ENCODE measurements at regions not wholly inside any gene's neighbourhood (a gene's known extent, or its start where the extent isn't known, plus 50 kb on each side); places are given as distances from the start of the nearest gene placed in this dataset.

DNA sequence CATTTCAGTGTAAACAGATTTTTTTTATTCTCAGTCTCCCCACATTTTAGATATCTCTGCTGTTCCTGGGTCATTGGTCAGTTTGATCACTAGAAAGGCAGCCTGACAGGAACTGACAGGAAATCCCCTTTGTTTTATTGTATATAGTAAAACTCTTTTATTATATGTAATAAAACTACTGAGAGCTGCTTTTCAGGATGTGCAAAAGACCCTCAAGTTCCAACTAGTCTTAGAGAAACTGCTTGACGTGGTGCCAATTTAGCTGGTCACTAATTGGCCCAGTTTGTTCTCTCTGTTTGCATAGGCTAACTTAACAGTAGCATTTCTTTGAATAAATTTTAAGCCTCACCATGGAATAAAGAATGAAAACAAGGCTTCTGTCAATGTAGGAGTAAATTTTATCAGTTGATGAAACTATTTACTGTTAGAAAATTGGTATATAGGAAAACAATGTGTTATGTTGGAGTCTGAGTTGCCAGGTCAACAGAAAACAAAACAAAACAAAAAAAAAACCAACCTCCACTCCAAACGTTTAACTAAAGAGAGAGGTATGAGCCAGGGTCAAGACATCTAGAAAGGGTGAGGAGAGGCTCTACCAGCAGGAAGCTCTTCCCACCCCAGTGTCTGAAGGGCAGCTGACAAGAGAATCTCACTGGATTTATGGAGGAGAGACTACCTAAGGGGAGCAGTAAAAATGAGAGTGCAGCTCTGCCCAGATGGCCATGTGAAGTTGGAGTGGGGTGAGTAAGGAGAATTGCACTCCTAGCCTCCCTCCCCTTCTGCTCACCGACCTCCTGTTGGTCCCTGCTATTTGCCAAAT, 184.6 kb downstream of the ST6GAL2 start:
- TF ChIP-seq CTCF (conservative IDR thresholded peaks at IDR 0.05; ENCODE audit: control insufficient read depth, insufficient read depth, low read depth, low read length): no peak

GRCh38 chr2:106703161-106703560, 182.8 kb downstream of the ST6GAL2 start:
- DNase-seq (ENCODE audit: low read depth): no peak
- no peak for TF ChIP-seq CTCF (conservative IDR thresholded peaks at IDR 0.05; ENCODE audit: control insufficient read depth, insufficient read depth, low read depth, low read length)

More for the DNA sequence above, 184.6 kb downstream of the ST6GAL2 start:
- no peak overlapping the region for H3K4me3 ChIP-seq (ENCODE audit: control insufficient read depth, low read depth, low read length)
- no peak for DNase-seq (ENCODE audit: low read depth)

DNA sequence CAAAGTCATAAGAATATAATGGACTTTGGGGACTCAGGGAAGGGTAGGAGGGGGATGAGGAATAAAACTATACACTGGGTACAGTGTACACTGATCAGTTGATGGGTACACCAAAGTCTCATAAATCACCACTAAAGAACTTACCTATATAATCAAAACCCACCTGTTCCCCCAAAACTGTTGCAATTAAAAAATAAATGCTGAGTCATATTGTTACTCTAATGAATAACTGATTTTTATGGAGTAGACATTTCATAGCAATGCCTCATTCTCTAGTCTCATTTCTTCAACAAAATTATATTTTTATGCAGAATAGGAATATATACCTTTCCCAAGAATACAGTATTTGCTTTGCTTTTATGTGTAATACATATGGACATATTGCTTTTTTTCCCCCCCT, 181.2 kb downstream of the ST6GAL2 start:
- H3K4me3 ChIP-seq (ENCODE audit: control insufficient read depth, low read depth, low read length): no peak overlapping the region
- DNase-seq (ENCODE audit: low read depth): no peak
- TF ChIP-seq CTCF (conservative IDR thresholded peaks at IDR 0.05; ENCODE audit: control insufficient read depth, insufficient read depth, low read depth, low read length): no peak

More at GRCh38 chr2:106703161-106703560, 182.8 kb downstream of the ST6GAL2 start:
- H3K4me3 ChIP-seq (ENCODE audit: control insufficient read depth, low read depth, low read length): no peak overlapping the region

GRCh38 chr2:106705877-106706276, 180.1 kb downstream of the ST6GAL2 start:
- no peak for TF ChIP-seq CTCF (conservative IDR thresholded peaks at IDR 0.05; ENCODE audit: control insufficient read depth, insufficient read depth, low read depth, low read length)

DNA sequence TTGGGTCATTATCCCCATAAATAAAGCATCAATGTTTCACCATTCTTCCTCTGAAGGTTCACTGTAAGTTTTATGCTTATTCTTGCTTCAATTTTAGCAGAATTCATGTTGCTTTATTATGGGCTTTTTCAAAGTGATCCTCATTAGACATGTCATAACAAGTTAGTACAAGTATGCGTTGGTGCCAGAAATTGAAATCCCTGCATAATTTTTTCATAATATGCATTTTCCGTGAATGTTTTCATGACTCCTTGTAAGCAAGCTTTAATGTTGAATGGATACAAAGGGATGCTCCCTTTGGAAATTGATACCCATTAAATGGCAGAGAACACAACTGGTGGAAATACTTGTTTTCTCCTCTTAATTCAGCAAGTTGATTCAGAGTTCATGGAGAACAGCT, 179.7 kb downstream of the ST6GAL2 start:
- TF ChIP-seq CTCF (conservative IDR thresholded peaks at IDR 0.05; ENCODE audit: control insufficient read depth, insufficient read depth, low read depth, low read length): no peak

More at GRCh38 chr2:106705877-106706276, 180.1 kb downstream of the ST6GAL2 start:
- no peak overlapping the region for H3K4me3 ChIP-seq (ENCODE audit: control insufficient read depth, low read depth, low read length)
- DNase-seq (ENCODE audit: low read depth): no peak

DNA sequence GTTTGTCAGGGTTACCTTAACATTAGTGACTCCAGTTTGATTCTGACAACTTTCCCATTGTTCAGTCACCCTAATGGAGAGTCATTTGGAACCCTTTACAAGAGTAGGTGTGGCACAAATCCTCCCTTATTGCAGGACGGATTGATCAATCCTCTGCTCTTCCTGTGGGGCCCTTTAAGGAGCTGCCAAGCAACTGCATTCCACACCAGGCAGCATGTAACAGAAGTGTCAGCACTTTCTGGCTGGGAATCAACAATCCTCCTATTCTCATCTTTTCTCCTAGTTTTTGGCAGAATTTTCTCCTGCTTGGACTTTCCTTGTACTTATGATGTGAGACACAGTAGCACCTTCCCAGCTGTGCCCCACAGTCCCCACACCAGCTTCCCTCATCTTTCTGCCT, 177.8 kb downstream of the ST6GAL2 start:
- no peak overlapping the region for H3K4me3 ChIP-seq (ENCODE audit: control insufficient read depth, low read depth, low read length)
- TF ChIP-seq CTCF (conservative IDR thresholded peaks at IDR 0.05; ENCODE audit: control insufficient read depth, insufficient read depth, low read depth, low read length): no peak
- DNase-seq (ENCODE audit: low read depth): no peak

More for the DNA sequence above, 179.7 kb downstream of the ST6GAL2 start:
- no peak overlapping the region for H3K4me3 ChIP-seq (ENCODE audit: control insufficient read depth, low read depth, low read length)
- DNase-seq (ENCODE audit: low read depth): no peak

Measured in fibroblast of mammary gland (primary cell).